Common myeloid progenitor, CD34-positive (primary cell): ENCODE measurements at regions not wholly inside any gene's neighbourhood (a gene's known extent, or its start where the extent isn't known, plus 50 kb on each side); places are given as distances from the start of the nearest gene placed in this dataset.
"Not testable (repeated sequence)": the region's sequence is repeated elsewhere in the genome, so short reads cannot be mapped to it uniquely, and the experiment has no call there.

Experiments
- CTCF ChIA-PET: fragments of 350-600 bp; sonication (Branson Sonifier 250); formaldehyde crosslinking; loops from one replicate; lab custom pipeline; 2021; ENCODE audit warnings: antibody characterized with exemption; lab: Charles Lee
- POLR2A ChIA-PET: fragments of 350-600 bp; sonication (Branson Sonifier 250); formaldehyde crosslinking; loops from one replicate; lab custom pipeline; 2021; ENCODE audit warnings: antibody characterized with exemption; lab: Charles Lee
- DNase-seq, 3 donors: peaks; one replicate each; pipeline versions ENCODE4 v3.0.0 to v3.0.0-alpha.2; 2013
- H3K27ac ChIP-seq, 2 experiments: 1 replicate in 1 of 2; 2 replicates in 1 of 2; pipeline ENCODE4 v1.7.0; 2013; ENCODE audit warnings: inconsistent platforms in 2 of 2, low read length in 2 of 2, mild to moderate bottlenecking in 2 of 2, low read depth in 1 of 2, moderate library complexity in 1 of 2; ENCODE audit not compliant: severe bottlenecking in 2 of 2, insufficient read depth in 1 of 2, poor library complexity in 1 of 2
- H3K27me3 ChIP-seq, 5 experiments: replicated peaks in 2 of 5; 1 replicate in 3 of 5; 2 replicates in 2 of 5; pipeline versions ENCODE4 v1.6.1 to v1.7.0; 2013; ENCODE audit warnings: low read length in 4 of 5, mild to moderate bottlenecking in 2 of 5, moderate library complexity in 2 of 5, inconsistent platforms in 1 of 5; ENCODE audit not compliant: insufficient read depth in 5 of 5, control insufficient read depth in 4 of 5
- H3K36me3 ChIP-seq, 4 experiments: 1 replicate in 2 of 4; 2 replicates in 2 of 4; pipeline versions ENCODE4 v1.6.1 to v1.7.0; 2013; ENCODE audit warnings: low read length in 3 of 4, control low read depth in 1 of 4, mild to moderate bottlenecking in 1 of 4; ENCODE audit not compliant: control insufficient read depth in 4 of 4, insufficient read depth in 4 of 4
- H3K4me1 ChIP-seq, 4 experiments: 1 replicate in 3 of 4; 2 replicates in 1 of 4; pipeline versions ENCODE4 v1.6.1 to v1.7.1; 2013; ENCODE audit warnings: low read length in 3 of 4, mild to moderate bottlenecking in 3 of 4, control low read depth in 1 of 4, inconsistent platforms in 1 of 4, moderate library complexity in 1 of 4; ENCODE audit not compliant: control insufficient read depth in 4 of 4, insufficient read depth in 4 of 4; ENCODE audit errors: control extremely low read depth in 1 of 4
- H3K4me3 ChIP-seq, 7 experiments: 1 replicate in 4 of 7; 2 replicates in 3 of 7; pipeline versions ENCODE4 v1.5.1 to v1.7.0; 2013; ENCODE audit warnings: mild to moderate bottlenecking in 7 of 7, low read length in 6 of 7, moderate library complexity in 6 of 7, inconsistent platforms in 2 of 7, low read depth in 2 of 7, control low read depth in 1 of 7; ENCODE audit not compliant: insufficient read depth in 4 of 7, control insufficient read depth in 1 of 7; ENCODE audit errors: extremely low read depth in 1 of 7
- H3K9me3 ChIP-seq, 5 experiments: 1 replicate in 4 of 5; 2 replicates in 1 of 5; pipeline versions ENCODE4 v1.6.1 to v1.7.1; 2013; ENCODE audit warnings: low read length in 4 of 5, mild to moderate bottlenecking in 2 of 5, inconsistent platforms in 1 of 5, low read depth in 1 of 5, moderate library complexity in 1 of 5; ENCODE audit not compliant: control insufficient read depth in 4 of 5, insufficient read depth in 2 of 5; ENCODE audit errors: control extremely low read depth in 1 of 5
- WGBS: methylation state at CpG from one replicate; pipeline ENCODE4 v1.1.5; 2013; ENCODE audit not compliant: insufficient coverage; 5-methylcytosine and 5-hydroxymethylcytosine counted together

DNA sequence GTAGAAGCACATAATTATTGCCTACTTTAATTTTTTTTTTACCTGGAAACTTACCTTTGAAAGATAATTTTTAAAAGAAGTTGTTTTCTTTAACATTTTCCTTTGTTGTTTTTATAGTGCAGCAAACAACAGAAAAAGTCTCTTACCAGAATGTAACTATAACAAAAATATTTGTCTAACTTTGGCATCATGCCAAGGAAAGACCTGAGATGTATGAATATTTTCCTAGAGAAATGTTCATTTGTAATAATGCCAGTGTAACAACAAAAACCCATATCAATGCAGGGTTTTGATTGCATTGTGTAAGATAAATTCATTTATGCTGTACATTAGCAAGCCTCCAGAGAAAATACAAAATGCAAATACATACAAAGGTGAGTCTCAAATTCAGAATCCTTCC lies 775.7 kb downstream of the SI start:
- Histone ChIP-seq H3K27ac (no peak overlapping the region), H3K9me3 (no peaks in the 10 kb centered on the region), H3K27me3 (no peaks in the 10 kb centered on the region), H3K4me3 (no peak overlapping the region), H3K36me3 (no peaks in the 10 kb centered on the region), H3K4me1 (no peaks in the 10 kb centered on the region)
- ChIA-PET POLR2A (no interaction called here), CTCF (no interaction called here)
- no peak for DNase-seq

DNA sequence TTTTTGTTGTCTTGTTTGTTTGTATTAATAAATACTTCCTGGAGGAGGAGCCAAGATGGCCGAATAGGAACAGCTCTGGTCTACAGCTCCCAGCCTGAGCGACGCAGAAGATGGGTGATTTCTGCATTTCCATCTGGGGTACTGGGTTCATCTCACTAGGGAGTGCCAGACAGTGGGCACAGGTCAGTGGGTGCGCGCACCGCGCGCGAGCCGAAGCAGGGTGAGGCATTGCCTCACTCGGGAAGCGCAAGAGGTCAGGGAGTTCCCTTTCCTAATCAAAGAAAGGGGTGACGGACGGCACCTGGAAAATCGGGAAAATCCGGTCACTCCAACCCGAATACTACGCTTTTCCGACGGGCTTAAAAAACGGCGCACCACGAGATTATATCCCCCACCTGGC lies 786.8 kb downstream of the SI start:
- H3K4me1 ChIP-seq, H3K27ac ChIP-seq, CTCF ChIA-PET, H3K27me3 ChIP-seq, DNase-seq, POLR2A ChIA-PET, H3K36me3 ChIP-seq, H3K9me3 ChIP-seq, H3K4me3 ChIP-seq: not testable (repeated sequence)
- 95% methylated on average over 12 of the region's 23 CpGs for WGBS

GRCh38 chr3:164278550-164278949 lies 799.7 kb downstream of the SI start:
- no peaks in the 10 kb centered on the region for H3K9me3 ChIP-seq
- H3K27me3 ChIP-seq = no peaks in the 10 kb centered on the region
- no CpG with 5 or more reads among the region's 2 CpGs for WGBS
- no peak for DNase-seq
- H3K4me3 ChIP-seq = no peak overlapping the region
- H3K27ac ChIP-seq = no peak overlapping the region
- H3K36me3 ChIP-seq = no peaks in the 10 kb centered on the region
- ChIA-PET POLR2A (no interaction called here), CTCF (no interaction called here)
- H3K4me1 ChIP-seq = no peaks in the 10 kb centered on the region

GRCh38 chr3:164267053-164267452 lies 811.2 kb downstream of the SI start:
- no peak overlapping the region for H3K27ac ChIP-seq
- no peaks in the 10 kb centered on the region for H3K4me1 ChIP-seq
- no peaks in the 10 kb centered on the region for H3K36me3 ChIP-seq
- ChIA-PET POLR2A (no interaction called here), CTCF (no interaction called here)
- H3K4me3 ChIP-seq = no peak overlapping the region
- no peak for DNase-seq
- no peaks in the 10 kb centered on the region for H3K9me3 ChIP-seq
- H3K27me3 ChIP-seq = no peaks in the 10 kb centered on the region

DNA sequence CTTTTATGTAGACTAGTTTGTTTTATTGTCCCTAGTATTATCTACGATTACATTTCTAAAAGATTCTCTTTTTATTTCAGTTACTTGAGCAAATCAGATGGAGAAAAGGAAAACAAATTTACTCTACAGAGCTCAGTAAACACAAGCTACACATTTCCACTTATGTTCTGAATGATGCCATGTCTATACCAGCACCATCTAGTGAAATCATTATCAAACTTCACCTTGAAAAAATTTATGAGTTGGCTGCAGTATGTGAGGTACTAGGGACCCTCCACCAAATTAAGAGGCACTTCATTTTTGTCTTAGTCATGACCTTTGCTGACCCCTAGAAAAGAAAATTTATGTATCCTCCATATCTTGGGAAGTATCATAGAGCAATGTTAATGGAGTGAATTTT lies 827.4 kb downstream of the SI start:
- Histone ChIP-seq H3K27me3 (no peaks in the 10 kb centered on the region), H3K9me3 (no peaks in the 10 kb centered on the region), H3K27ac (no peak overlapping the region), H3K4me3 (no peak overlapping the region), H3K4me1 (no peaks in the 10 kb centered on the region), H3K36me3 (no peaks in the 10 kb centered on the region)
- WGBS = no CpG with 5 or more reads among the region's 1 CpG
- POLR2A ChIA-PET = no interaction called here
- DNase-seq = no peak
- CTCF ChIA-PET = no interaction called here

- POLR2A ChIA-PET = no interaction called here
- WGBS = 100% methylated on average over 1 of the region's 3 CpGs
- no peaks in the 10 kb centered on the region for H3K36me3 ChIP-seq
- DNase-seq = no peak
- no peaks in the 10 kb centered on the region for H3K27me3 ChIP-seq
- H3K27ac ChIP-seq = no peak overlapping the region
- no peaks in the 10 kb centered on the region for H3K9me3 ChIP-seq
- H3K4me3 ChIP-seq = no peak overlapping the region
- CTCF ChIA-PET = no interaction called here
- H3K4me1 ChIP-seq = no peaks in the 10 kb centered on the region
Measured at GRCh38 chr3:164236851-164237250, 841.4 kb downstream of the SI start.

GRCh38 chr3:164235289-164236028 lies 842.8 kb downstream of the SI start:
- Histone ChIP-seq H3K27ac (no peak overlapping the region), H3K36me3 (no peaks in the 10 kb centered on the region), H3K9me3 (no peaks in the 10 kb centered on the region), H3K27me3 (no peaks in the 10 kb centered on the region), H3K4me1 (no peaks in the 10 kb centered on the region), H3K4me3 (no peak overlapping the region)
- WGBS = 96% methylated on average over 4 of the region's 4 CpGs
- CTCF ChIA-PET = no interaction called here
- POLR2A ChIA-PET = no interaction called here
- DNase-seq = no peak
